Midbrain (tissue), 1 donor: ENCODE measurements at regions not wholly inside any gene's neighbourhood (a gene's known extent, or its start where the extent isn't known, plus 50 kb on each side); places are given as distances from the start of the nearest gene placed in this dataset.

ENCODE experiments used
- DNase-seq: peaks from one replicate; lab custom pipeline; 2025; lab: John Stamatoyannopoulos, UW

DNA sequence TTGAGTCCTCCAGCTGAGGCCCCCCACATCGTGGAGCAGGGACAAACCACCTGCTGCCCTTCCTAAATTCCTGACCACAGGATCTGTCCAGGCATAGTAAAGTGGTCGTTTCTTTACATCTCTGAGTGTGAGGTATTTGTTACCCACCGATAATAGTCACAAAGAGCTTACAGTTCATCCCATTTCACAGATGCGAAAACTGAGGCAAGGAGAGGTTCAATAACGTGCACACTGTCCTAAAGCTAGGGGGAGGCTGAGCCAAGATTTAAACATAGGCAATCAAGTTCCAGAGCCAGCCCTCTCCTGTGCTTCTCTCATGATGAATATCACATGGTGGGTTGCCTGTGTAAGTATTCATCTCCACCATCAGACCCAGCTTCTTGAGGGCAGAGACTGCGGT is 135.4 kb downstream of the CCT6B start:
- DNase-seq = no peak

DNA sequence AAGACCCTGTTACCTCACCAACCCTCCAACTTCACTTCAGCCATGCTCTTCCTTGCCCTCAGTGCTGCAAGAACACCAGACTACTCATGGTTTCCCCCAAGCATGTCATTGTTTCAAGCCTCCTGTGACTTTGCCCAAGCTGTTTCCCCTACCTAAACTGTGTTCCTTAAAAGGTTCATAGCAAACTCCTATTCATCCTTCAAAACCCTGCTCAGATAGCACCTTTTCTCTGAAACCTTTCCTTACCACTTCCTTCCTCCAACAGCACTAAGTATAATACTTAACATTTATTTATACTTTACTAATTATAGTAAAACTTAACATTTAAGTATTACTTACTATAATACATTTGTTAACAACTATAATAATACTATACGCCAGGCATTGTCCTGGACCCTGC is 136.2 kb downstream of the CCT6B start:
- no peak for DNase-seq

- DNase-seq = no peak
These were observed 138.2 kb downstream of the CCT6B start for GRCh38 chr17:34823023-34823422.

- DNase-seq = no peak
These were observed 139.1 kb downstream of the CCT6B start for GRCh38 chr17:34822007-34822739.

GRCh38 chr17:34820922-34821321 is 140.3 kb downstream of the CCT6B start:
- no peak for DNase-seq

- DNase-seq = no peak
These were observed 140.9 kb downstream of the CCT6B start for GRCh38 chr17:34820248-34820801.

DNA sequence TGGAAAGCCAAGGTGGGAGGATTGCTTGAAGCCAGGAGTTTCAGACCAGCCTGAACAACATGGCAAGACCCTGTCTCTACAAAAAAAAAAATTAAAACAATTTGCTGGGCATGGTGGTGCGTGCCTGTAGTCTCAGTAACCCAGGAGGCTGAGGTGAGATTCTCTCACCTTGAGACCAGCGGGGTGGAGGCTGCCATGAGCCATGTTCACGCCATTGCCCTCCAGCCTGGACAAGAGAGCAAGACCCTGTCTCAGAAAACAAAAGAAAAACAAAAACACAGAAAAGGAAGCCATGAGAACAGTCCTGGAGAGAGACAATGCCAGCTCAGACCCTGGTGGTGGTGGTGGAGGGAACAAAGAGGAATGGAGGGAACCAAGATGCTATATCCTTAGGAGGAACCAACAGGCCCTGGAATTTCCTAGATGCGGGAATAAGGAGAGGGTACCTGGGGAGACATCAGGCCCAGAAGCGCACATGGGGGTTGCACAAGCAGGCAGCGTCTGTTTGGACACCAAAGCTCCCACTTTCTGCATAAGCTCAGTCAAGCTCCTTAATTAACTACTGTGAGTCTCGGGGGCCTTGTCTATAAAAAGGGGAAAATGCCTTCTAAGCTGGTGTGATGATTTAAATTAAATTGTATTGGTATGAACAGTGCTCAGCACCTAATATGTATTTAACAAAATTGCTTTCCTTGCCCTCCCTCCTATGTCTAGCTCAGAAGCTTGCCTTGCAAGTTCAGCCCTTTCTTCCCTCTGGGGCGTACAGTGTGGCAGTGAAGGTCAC is 143.8 kb downstream of the CCT6B start:
- DNase-seq = no peak

GRCh38 chr17:34816848-34817247 is 144.4 kb downstream of the CCT6B start:
- no peak for DNase-seq

GRCh38 chr17:34813290-34813689 is 148.0 kb downstream of the CCT6B start:
- no peak for DNase-seq

- DNase-seq = no peak
These were observed 149.7 kb downstream of the CCT6B start for GRCh38 chr17:34811561-34811960.

DNA sequence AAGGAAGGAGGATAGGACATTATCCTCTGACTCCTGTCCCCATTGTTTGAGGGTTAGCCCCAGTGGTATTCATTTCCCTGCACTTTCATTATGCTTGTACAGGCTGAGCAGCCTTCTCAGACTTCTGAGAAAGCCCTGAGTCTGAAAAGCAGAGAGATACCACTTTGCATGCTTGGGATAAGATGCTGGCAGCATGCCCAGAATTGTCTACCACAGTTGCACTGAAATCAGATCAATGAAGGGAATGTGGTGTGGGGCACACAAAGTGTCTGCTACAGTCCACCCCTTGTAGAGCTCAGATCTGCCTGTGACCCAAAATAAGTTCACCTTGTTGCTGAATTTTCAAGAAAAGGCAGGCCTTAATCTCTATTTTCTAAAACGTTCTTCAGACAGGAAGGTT is 160.6 kb downstream of the CCT6B start:
- DNase-seq = no peak

- no peak for DNase-seq
These were observed 161.5 kb downstream of the CCT6B start for GRCh38 chr17:34799751-34800150.

DNA sequence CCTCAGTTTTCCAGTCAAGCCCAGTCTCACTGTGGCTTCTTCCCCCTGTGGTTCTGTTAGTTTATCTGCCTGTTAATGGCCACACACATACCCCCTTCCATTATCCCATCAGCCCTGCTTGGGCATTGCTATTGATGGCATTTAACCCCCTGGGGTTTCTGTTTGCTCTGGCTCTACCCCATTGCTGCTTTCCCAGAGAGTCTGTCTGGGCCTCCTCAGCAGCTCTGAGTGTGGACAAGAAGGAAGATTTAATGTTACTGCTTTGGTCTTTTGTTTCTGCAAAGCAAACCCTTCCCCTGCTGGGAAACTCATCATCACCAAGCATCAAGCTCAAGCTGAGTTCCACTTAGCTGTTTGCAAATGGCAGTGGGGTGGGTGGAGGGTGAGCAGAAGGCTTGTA is 162.7 kb downstream of the CCT6B start:
- no peak for DNase-seq

GRCh38 chr17:34797720-34798119 is 163.5 kb downstream of the CCT6B start:
- DNase-seq = no peak

DNA sequence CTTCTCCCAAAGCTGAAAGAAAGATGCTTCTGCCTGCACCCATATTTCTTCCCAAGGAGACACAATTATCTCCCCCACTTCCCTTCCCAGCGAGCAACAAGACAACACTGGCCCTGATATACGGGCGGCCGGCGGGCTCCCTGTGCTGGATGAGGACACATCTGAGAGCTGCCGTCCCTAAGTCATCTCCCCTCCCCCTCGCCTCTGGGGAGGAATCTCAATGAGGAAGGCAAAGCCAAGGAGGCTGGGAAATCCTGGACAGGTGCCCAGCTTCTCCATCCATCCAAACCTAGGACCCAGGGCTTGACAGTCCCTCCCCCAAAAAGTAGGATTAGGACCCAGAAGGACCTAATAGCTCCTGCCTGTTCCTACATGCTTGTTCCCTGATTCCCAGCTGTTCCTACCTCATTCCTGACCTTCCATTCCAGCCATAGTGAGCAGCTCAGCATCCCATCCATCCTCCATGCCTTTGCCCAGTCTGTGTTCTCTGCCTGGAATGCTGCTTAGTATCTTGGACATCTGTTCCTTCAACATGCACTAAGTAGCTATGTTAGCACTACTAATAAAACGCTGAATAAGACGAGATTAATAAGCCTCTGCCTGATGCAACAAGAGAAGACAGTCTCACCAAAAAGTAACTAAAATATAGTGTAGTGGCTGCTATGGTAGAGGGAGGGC is 167.9 kb downstream of the CCT6B start:
- DNase-seq = no peak

DNA sequence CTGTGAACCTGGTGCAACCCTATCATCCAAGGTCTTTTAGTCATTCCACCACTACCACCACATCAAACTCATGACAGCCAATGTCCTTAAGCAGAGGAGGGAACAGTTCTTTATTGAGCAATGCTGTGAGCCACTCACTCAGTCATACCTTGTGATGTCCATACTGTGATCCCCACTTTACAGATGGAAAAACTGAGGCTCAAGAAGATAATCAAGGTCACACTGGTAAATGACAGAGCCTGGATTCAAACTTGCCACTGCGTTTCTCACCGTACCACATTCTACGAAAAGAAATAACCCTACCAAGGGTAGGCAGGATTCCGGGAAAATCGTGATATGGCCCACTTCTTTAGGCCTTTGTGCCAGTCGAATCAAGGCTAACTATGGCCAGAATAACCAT is 172.6 kb downstream of the CCT6B start:
- DNase-seq = no peak

DNA sequence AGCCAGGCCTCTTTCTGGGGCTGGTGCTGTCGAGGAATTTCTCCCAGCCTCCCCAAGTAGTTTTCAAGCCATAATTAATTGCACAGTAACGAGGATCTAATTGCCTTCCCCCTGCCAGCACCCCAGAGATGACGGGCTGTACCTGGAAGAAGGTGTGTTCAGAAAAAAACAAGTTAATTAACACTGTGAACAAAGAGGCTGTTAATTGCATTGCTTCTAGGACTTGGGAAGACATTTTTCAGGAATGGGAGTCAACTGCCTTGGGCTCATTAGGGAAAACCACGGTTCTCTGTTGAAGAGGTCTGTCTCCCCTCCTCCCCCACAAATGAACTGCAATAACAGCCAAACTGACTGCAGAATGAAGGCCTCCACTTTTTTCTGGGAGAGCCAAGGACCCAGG is 176.7 kb downstream of the CCT6B start:
- no peak for DNase-seq

DNA sequence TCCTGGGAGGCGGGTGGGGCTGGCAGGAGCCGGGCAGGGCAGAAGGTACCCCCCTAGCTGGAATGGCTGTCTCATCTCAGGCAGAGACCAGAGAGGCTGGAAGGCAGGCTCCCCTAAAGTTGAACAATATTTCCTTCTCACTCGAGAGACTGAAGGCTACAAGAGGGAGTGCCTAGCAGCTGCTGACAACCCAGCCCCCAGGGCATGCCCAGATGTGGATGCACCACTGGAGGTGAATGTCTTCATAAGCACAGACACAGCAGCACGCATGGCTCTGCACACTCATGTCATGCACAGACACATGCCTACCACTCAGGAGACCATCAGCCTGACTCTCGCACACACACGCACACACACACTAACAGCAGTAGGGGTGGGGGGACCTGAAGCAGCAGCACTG is 179.0 kb downstream of the CCT6B start:
- DNase-seq = no peak

DNA sequence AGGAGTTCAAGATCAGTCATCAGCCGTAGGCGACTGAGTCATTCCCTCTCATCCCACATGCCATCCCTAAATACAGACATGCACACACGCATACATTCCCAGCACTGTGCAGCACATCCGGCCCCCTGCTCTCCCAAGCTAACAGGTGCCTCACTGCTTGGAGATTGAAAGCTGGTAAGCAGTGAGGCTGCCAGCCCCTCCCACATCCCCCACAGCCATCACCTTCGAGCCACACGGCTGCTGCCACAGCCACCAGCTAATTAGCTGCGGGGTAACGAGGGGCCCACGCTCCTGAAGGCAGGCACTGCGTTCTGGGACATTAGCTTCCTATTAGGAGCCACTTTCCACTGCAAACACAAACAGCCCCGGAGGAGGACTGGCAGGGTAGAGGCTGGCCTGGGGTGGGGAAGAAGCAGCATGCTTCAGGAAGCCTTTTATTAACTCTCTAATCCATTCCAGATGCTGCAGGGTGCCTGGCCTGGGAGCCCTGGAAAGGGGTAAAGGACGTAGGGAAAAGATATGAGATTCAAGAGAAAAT is 179.6 kb downstream of the CCT6B start:
- DNase-seq = no peak

DNA sequence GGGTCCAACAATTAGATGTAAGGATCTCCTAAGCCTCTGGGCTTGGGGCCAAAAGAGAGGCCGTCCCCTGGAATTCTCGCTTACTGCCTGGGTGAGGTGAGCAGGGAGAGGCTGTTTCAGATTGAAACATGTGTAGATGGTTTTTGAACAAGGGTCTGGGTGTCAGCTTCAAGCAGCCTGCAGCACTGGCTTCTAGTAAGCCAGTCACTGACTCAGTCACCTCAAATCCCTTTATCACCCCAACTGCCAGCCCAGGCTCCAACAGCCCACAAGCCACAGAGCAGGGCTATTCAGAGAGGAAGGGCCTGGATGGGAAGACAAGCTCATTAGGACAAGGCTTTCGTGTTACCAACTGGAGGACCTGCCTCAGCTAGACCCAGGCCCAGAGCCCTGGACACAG is 180.2 kb downstream of the CCT6B start:
- no peak for DNase-seq

DNA sequence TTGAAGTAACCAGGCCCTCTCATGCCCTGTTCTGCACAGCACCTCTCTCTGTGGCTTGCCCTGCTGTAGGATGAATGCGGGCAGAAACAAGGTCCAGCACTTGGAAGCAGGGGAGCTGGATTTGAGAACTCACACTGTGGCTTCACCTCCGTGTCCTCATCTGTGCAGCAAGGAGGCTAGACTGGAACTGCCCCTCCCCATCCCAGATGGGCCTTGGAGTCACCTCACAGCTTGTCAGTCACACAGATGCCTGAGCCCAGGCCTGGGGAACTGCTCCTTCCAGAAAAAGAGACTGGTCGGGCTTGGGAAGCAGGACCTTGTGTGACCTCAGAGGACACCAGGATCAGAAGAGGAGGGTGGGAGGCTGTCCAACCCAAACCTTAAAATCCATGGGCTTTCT is 180.8 kb downstream of the CCT6B start:
- DNase-seq = no peak
